Fibroblast of lung (primary cell): ENCODE measurements at regions not wholly inside any gene's neighbourhood (a gene's known extent, or its start where the extent isn't known, plus 50 kb on each side); places are given as distances from the start of the nearest gene placed in this dataset.
A peak's percentile ranks its signal among the peaks of the same experiment; 100 is the strongest.

Experiments
- EZH2 ChIP-seq: IDR thresholded peaks from 2 replicates; pipeline ENCODE4 v1.5.1; 2012; ENCODE audit warnings: low read length, control low read depth, mild to moderate bottlenecking; ENCODE audit errors: missing control alignments
- TF ChIP-seq, protein P1 (sequence below), 2 donors: IDR thresholded peaks in 1 of 2; conservative IDR thresholded peaks in 1 of 2; 1 replicate in 1 of 2; 2 replicates in 1 of 2; pipeline ENCODE4 v1.5.1; 2011 to 2012; ENCODE audit warnings: low read length in 2 of 2, control low read depth in 1 of 2, inconsistent platforms in 1 of 2, low read depth in 1 of 2, mild to moderate bottlenecking in 1 of 2

GRCh38 chr20:40970218-40970617, 58.4 kb upstream of the TOP1 start:
- TF ChIP-seq, protein P1, sequence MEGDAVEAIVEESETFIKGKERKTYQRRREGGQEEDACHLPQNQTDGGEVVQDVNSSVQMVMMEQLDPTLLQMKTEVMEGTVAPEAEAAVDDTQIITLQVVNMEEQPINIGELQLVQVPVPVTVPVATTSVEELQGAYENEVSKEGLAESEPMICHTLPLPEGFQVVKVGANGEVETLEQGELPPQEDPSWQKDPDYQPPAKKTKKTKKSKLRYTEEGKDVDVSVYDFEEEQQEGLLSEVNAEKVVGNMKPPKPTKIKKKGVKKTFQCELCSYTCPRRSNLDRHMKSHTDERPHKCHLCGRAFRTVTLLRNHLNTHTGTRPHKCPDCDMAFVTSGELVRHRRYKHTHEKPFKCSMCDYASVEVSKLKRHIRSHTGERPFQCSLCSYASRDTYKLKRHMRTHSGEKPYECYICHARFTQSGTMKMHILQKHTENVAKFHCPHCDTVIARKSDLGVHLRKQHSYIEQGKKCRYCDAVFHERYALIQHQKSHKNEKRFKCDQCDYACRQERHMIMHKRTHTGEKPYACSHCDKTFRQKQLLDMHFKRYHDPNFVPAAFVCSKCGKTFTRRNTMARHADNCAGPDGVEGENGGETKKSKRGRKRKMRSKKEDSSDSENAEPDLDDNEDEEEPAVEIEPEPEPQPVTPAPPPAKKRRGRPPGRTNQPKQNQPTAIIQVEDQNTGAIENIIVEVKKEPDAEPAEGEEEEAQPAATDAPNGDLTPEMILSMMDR (conservative IDR thresholded peaks at IDR 0.05 in 1 of 2, IDR thresholded peaks at IDR 0.05 in 1 of 2; ENCODE audit: low read depth in 1 of 2, low read length in 2 of 2): peak; percentile 18 to 22
- TF ChIP-seq EZH2: no peak
